Skeletal muscle cell (primary cell): ENCODE measurements at regions not wholly inside any gene's neighbourhood (a gene's known extent, or its start where the extent isn't known, plus 50 kb on each side); places are given as distances from the start of the nearest gene placed in this dataset.
"Not testable (repeated sequence)": the region's sequence is repeated elsewhere in the genome, so short reads cannot be mapped to it uniquely, and the experiment has no call there.

Experiments
- DNase-seq: peaks from one replicate; pipeline ENCODE4 v3.0.0-alpha.2; 2010; ENCODE audit warnings: low read depth
- H3K4me3 ChIP-seq: 2 replicates; pipeline ENCODE4 v1.5.1; 2011; ENCODE audit warnings: low read depth, mild to moderate bottlenecking, control low read depth, low read length, moderate library complexity

DNA sequence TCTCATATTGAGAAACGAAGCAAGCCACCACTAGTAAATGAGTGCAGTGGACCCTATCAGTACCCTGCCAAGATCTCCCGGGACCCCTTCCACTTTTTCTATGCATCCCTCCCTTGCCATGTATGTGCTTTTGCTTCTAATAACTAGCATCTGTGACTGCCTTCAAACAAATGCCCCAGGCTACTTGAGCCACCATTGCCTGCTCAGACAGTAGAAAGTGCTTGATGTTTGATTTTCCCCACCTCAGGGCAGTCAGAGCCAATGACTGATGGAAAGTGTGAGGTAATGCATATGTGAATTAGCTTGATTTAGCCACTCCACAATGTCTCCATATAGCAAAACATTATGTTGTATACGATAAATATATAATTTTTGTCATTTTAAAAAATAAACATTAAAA, 797.3 kb upstream of the ACO1 start:
- H3K4me3 ChIP-seq = no peak overlapping the region
- DNase-seq = no peak

DNA sequence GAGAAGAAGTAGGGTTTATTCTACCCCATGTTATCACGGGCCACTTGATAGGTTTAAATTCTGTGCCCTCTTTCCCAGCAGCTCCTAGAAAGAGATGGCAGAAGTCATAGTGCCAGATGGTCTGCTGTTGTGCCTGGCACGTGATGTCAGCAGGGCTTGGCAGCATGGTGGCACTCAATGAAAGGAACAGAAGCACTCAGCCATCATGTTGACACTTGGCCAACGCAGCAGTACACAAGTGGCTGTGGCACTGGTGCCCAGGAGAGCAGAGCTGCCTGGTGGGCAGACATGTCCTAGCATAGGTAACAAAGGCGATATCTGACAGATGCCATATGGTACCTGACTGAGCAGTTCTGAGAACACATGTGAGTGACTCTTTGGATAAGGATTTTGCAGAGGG, 796.4 kb upstream of the ACO1 start:
- no peak for DNase-seq
- no peak overlapping the region for H3K4me3 ChIP-seq

DNA sequence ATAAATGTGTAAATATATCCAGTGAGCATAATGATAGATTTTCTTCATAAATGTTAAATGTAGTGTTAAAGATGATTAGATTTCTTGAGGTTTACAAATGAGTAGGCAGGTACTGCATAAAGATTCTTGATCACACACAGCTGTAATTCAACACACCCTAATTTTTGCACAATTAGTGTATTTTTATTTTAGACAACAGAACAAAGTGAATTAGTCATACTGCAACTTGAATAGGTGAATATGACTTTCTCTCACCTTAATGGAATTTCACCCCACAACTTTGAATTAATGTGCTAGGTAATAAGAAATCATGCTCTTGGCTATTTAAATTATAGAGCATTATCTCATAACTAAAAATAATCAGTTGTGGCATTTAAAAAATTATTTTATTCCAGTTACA, 795.7 kb upstream of the ACO1 start:
- no peak for DNase-seq
- no peak overlapping the region for H3K4me3 ChIP-seq

DNA sequence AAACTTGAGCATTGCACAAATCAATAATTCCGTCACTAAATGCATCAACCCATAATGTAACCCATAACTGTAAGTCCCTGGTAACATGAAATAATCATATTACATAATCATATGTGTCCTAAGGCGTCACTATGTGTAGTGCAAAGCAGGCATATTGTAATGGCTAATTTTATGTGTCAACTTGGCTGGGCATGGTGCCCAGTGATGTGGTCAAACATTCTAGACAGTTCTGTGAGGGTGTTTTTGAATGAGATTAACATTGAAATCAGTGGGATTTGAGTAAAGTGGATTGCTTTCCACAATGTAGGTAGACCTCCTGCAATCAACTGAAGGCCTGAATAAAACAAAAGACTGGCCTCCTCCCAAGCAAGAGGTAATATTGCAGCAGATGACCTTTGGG, 794.4 kb upstream of the ACO1 start:
- H3K4me3 ChIP-seq = no peak overlapping the region
- DNase-seq = no peak

DNA sequence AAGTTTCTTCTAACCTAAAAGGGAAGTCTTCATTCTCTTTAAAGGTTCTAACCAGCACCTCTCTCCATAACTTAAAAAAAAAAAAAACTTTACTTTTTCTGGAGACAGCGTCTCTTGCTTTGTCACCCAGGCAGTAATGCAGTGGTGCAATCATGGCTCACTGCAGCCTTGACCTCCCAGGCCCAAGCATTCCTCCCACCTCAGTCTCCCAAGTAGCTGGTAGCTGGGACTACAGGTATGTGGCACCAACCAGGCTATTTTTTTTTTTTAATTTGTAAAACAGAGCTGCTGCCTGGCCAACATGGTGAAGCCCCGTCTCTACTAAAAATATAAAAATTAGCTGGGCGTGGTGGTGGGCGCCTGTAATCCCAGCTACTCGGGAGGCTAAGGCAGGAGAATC, 787.4 kb upstream of the ACO1 start:
- not testable (repeated sequence) for H3K4me3 ChIP-seq

DNA sequence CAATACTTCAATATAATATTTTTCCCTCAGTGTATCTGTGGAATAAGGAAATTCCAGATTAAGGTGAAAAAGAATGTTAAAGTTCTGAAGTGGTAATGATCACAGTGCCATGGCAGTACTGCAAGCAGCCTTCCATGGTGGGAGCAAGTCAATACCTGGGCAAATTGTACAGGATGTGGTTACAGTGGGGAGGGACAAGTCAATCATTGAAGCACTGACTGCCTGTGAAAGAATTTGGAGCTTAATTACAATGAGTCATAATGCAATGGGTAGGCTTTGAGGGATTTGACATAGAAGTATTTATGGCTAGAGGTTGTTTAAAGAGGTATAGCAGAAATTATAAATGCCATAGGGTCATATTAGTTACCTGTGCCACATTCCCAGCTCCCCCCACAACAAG, 786.5 kb upstream of the ACO1 start:
- no peak overlapping the region for H3K4me3 ChIP-seq
- no peak for DNase-seq

More for the DNA sequence above, 787.4 kb upstream of the ACO1 start:
- DNase-seq = not testable (repeated sequence)

DNA sequence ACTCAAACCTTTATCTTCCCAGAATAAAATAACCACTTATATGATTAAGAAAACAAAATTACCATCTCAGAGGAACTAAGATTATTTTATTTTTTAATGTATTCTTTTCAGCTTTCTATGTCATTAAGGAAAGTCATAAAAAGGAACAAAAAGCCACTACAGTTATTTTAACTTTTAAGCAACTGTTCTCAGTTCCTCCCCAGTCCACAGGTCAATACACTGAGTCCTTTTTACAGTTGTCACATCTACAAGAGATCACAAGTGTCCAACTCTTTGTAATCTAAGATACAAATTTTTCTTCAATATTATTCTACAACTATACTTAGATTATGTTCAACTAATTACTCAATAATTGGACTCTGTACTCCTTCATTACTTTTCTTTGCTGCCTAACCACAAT, 782.8 kb upstream of the ACO1 start:
- no peak for DNase-seq
- H3K4me3 ChIP-seq = no peak overlapping the region

DNA sequence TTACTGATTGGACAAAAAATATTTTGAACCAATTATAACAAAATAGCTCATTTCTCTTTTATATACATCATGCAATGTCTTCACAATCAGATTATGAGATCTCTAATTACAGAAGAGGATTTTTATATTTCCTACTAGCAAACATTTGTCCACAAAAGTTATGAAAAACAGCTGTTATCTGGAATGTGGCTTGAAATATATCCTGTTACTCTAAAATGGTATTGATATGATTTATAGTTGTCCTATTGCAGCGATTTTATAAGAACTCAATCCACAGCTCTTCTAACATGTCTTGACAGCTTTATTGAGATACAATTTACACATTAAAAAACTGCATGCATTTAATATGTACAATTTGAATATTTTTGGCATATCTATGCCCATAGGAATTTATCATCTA, 779.9 kb upstream of the ACO1 start:
- H3K4me3 ChIP-seq = no peak overlapping the region
- no peak for DNase-seq

DNA sequence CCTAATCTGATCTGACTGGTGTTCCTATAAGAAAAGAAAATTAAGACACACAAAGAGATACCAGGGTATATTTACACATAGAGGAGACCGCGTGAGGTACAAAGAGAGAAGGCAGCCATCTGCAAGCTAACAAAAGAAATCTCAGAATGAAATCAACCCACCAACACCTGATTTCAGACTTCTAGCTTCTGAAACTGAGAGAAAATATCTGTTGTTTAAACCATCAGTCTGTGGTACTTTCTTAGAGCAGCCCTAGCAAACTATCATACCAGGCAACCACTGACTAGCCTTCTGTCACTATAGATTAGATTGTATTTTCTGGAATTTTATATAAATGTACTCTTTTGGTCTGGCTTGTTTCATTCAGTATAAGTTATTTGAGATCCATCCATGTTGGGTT, 779.3 kb upstream of the ACO1 start:
- no peak overlapping the region for H3K4me3 ChIP-seq
- DNase-seq = no peak

DNA sequence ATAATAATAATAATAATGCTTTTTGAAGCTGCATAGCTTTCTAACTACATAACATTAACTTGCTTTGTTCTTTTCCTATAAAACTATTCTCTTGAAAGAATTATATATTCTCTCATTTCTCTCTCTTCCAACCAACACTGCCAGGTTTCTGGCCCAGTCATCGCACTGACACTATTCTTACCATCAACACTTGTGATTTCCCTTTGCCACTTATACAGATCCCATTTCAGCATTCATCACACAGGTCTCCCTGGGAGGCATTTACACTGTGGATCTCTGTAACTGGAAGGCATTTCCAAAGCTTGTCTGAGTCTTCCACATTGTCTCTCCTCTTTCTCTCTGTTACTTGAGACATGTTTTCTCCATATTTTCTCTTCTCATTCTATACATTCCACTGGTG, 777.8 kb upstream of the ACO1 start:
- DNase-seq = no peak
- no peak overlapping the region for H3K4me3 ChIP-seq

DNA sequence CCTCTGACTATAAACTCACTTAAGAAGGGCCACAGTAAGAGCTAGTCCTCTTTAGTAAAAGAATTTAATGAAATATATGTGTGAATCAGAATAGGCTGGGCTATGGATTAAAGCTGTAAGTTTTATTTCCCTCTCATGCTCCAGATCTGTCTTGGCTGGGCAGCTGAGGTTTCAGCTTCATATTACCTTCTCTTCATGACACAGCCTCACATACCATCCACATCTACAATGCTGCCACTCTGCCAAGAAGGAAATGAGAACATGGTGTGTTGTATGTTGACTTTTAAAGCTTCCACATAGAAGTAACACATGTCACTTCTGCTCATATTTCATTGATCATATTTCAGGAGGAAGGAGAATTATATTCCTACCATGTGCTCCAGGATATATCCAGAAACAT, 776.0 kb upstream of the ACO1 start:
- DNase-seq = peak; percentile 63
- H3K4me3 ChIP-seq = no peak overlapping the region

DNA sequence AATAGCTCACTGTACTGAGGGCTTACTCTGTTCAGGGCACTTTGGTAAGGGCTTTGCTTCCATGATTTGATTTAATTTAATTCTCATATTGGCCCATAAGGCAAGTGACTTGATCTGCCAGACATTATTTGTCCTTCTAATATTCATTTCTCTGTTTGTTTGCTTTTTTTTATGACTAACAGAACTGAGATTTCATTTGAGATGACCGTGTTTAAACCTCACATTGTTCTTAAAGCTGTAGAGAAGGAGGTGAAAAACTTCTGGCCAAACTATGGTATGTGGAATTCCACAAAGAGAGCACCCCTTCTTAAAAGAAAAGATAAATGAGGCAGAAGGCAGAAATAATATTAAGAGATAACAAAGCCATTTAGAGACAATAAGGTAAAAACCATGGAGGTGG, 775.6 kb upstream of the ACO1 start:
- no peak overlapping the region for H3K4me3 ChIP-seq
- DNase-seq = no peak

DNA sequence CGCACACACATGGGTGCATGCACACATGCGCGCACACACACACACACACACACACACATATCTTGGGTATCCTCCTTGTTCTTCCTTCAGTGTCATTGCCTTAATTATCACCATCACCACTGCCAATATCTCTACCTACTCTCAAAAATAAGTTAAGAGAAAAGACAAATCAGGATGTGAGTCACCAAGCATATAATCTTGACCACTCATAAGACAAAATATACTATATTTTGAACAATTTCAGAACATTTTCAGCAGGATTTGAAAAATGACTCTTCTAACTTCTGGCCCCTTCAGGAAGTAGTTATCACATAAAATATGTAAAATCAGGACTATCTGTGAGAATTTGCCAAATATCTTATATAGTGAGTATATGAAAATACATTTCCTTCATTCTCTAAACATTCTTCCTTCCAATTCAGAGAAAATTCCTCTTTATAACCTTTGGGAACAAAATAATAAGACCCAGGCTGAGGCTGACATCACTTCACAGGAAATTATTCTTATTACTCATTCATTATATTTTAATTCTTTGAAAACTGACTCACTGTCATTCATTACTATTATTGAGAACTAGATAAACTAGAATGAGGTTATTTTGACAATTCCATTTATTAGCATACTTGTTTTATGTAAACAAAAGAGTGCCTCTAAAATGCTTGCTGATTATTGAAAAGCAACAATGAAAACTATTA, 772.0 kb upstream of the ACO1 start:
- no peak overlapping the region for H3K4me3 ChIP-seq
- DNase-seq = no peak

DNA sequence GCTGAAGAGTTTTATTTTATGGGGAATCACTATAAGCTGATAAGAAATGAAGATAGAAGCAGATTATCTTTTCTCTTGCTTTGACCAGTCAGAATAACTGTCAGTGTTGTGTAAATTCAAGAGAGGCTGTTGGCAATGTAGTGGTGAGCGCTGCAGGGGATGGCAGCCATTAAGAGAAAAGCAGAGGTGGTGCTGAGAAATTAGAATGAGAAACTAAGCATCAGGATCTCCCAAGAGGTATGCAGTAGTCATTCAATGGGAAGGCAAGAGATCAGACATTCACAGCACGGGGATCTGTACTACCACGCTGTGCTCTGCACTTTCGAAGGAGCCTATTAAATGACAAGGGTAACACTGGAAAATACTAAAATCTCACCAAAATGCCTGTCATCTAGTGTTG, 768.5 kb upstream of the ACO1 start:
- no peak for DNase-seq
- no peak overlapping the region for H3K4me3 ChIP-seq

DNA sequence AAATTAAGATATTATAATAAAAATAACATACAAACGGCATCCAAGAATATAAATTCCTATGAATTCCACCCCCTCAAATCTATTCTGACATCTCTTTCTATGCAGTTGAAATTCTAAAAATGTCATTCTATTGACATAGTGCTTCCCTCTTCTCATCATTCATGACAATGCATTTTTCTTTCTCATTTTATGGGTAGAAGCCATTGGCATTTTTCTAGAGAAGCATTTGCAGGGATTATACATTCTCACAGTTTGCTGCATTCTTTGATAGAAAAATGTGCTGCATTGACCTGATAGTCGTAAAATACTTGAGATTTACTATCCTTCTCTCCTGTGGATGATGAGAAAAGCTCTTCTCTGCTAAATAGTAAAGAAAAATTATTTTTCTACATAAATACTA, 760.9 kb upstream of the ACO1 start:
- no peak for DNase-seq
- no peak overlapping the region for H3K4me3 ChIP-seq

DNA sequence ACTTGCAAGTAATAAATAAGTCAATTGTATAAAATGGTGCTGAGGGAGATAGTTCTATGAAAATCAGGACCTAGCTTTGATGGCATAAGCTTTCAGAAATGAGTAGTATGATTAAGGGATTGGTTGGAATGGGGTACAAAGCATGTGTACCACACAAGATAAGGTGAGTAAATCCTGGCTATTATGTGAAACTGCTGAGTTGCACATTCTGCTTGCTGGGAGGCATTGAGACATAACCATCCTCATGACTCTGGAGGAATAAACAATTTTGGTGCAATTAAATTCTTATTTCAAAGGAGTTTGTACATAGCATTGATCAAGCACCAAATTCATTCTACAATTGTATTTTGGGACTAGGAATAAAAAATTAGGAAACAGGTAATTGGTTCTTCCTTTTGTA, 755.2 kb upstream of the ACO1 start:
- no peak overlapping the region for H3K4me3 ChIP-seq
- DNase-seq = no peak

DNA sequence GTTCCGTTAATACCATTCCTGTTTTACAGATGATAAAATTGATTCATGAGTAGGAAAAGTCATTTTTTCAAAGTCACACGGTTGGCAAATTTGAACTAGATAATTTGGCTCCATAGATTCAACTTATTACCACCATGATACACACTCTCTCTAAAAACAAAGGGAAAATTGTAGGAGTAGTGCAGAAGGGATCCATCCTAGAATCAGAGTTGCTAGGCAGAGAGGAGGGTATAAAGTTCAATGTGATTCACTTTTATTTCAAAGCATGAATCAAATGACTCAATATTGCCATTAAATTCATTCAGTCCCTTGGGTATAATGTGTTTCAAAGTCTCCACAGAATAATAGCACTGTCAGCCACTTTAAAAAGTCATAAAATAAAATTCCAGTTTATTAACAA, 747.2 kb upstream of the ACO1 start:
- H3K4me3 ChIP-seq = no peak overlapping the region
- DNase-seq = no peak

DNA sequence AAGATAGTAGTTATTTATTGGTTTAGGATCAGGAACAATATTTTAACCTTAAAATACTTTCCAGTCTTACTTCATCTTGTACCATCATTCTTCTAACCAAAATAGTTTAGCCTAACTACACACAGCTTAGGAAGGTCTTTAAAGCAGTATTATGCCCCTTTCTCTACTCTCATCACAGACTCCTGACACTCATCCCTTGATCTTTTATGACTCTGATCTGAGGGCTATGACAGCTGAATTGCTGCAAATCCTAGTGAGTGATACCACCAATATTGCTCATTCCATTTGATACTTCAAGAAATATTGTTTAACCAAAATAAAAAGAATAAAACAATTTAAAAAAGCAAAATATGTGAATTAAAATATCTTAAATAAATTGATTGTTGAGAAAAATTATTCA, 746.6 kb upstream of the ACO1 start:
- DNase-seq = no peak
- no peak overlapping the region for H3K4me3 ChIP-seq

DNA sequence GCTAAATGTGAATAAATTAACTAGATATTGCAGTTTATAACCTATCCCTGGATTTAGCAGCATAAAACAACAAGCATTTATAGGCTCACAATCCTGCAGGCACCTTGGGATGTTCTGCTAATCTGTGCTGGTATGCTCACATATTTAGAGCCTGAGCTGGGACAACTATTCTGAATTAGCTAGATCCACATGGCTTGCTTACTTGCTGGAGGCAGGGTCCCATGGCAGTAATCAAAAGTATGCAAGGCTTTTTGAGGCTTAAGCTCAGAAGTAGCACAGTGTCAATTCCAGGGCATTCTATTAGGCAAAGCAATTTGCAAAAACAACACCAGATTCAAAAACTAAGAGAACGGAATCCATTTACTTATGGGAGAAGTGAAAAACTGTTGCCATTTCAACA, 745.0 kb upstream of the ACO1 start:
- no peak overlapping the region for H3K4me3 ChIP-seq
- DNase-seq = no peak

DNA sequence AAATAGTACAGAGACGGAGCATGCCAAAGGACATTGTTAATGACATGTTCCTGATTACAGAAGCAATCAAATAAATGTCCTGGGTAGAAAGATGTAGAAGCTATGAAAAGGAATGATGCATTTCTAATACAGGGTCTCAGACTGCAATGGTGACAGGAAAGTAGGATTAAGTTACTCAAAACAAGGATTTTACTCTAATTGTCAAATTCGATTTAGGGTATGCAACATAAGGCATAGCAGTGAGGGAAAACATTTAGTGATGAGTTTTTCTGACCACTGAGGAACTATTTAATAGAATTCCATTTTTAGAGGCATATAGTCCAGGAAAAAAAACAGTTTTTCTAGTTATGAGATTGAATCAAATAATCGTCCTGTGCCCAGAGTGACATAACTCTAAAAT, 715.1 kb upstream of the ACO1 start:
- DNase-seq = no peak
- H3K4me3 ChIP-seq = no peak overlapping the region

DNA sequence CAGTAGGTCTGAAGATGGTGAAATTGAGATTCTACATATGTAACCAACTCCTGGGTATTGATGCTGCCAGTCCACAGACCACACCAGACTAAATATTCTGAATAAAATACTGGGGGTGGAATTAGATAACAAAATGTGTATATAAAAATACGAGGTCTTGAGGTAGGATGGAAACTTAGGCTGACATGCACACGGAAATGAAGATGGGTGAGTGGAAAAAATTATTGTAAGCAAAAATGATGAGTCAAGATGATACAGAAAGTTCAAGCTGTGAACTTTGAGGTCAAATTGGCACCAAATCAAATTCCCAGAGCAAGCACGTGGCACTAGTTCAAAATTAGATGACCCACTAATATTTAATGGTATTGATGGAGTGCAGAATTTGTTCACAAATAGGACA, 713.4 kb upstream of the ACO1 start:
- no peak for DNase-seq

DNA sequence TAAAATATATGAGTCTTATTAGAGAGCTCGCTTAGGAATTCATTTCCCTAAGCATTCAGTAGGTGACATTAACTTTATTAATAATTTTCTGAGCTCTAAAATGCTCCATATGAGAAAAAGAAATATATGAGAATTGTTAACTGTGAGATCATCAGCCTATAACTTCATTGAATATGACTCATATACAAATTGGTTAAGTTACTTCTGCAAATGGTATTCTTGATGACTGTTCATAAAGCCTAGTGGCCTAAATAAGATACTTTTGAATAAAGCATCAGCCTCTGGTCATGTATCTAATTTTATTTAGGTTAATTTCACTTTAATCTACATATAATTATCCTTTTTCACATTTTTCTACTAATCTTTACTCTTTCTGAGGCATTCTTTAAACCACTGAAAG, 710.2 kb upstream of the ACO1 start:
- H3K4me3 ChIP-seq = no peak overlapping the region
- no peak for DNase-seq

More for the DNA sequence above, 713.4 kb upstream of the ACO1 start:
- no peak overlapping the region for H3K4me3 ChIP-seq
